WERI-Rb-1 (cell line): ENCODE measurements at regions not wholly inside any gene's neighbourhood (a gene's known extent, or its start where the extent isn't known, plus 50 kb on each side); places are given as distances from the start of the nearest gene placed in this dataset.

Source experiments
- DNase-seq: peaks from one replicate; pipeline ENCODE4 v3.0.0-alpha.2; 2020
- H3K27ac ChIP-seq: fragments of 250-450 bp; sonication (Bioruptor Pico); 2 replicates; pipeline ENCODE4 v1.5.1; 2020; ENCODE audit warnings: mild to moderate bottlenecking, moderate library complexity
- H3K27me3 ChIP-seq: fragments of 250-450 bp; sonication (Bioruptor Pico); 2 replicates; pipeline ENCODE4 v1.5.1; 2021; ENCODE audit warnings: mild to moderate bottlenecking, low read depth, moderate library complexity; ENCODE audit not compliant: insufficient read depth, severe bottlenecking
- H3K36me3 ChIP-seq: fragments of 250-450 bp; sonication (Bioruptor Pico); 2 replicates; pipeline ENCODE4 v1.5.1; 2020; ENCODE audit warnings: mild to moderate bottlenecking, moderate library complexity
- H3K4me3 ChIP-seq: 2 replicates; pipeline ENCODE4 v1.5.1; 2011; ENCODE audit warnings: low read depth, mild to moderate bottlenecking, control low read depth, low read length
- H3K9me3 ChIP-seq: fragments of 250-450 bp; sonication (Bioruptor Pico); 2 replicates; pipeline ENCODE4 v1.5.1; 2021; ENCODE audit warnings: mild to moderate bottlenecking, moderate library complexity; ENCODE audit not compliant: severe bottlenecking
- CTCF ChIP-seq: IDR thresholded peaks from 2 replicates; pipeline ENCODE4 v1.5.1; 2011; ENCODE audit warnings: low read depth, mild to moderate bottlenecking, control low read depth, inconsistent platforms, low read length

GRCh38 chr1:217017165-217017564 is 293.9 kb upstream of the ESRRG start:
- no peak for DNase-seq
- TF ChIP-seq CTCF: no peak
- Histone ChIP-seq H3K4me3 (no peak overlapping the region), H3K27me3 (no peaks in the 10 kb centered on the region), H3K36me3 (no peaks in the 10 kb centered on the region), H3K9me3 (no peaks in the 10 kb centered on the region), H3K27ac (no peak overlapping the region)

- H3K27ac ChIP-seq: no peak overlapping the region
- TF ChIP-seq CTCF: no peak
- H3K4me3 ChIP-seq: no peak overlapping the region
- H3K27me3 ChIP-seq: no peaks in the 10 kb centered on the region
- DNase-seq: no peak
- no peaks in the 10 kb centered on the region for H3K9me3 ChIP-seq
- H3K36me3 ChIP-seq: no peaks in the 10 kb centered on the region
Observed at GRCh38 chr1:217014066-217014465, 290.8 kb upstream of the ESRRG start.

GRCh38 chr1:217012659-217013058 is 289.4 kb upstream of the ESRRG start:
- TF ChIP-seq CTCF: no peak
- no peak for DNase-seq
- Histone ChIP-seq H3K4me3 (no peak overlapping the region), H3K27ac (no peak overlapping the region), H3K9me3 (no peaks in the 10 kb centered on the region), H3K27me3 (no peaks in the 10 kb centered on the region), H3K36me3 (no peaks in the 10 kb centered on the region)

- no peak overlapping the region for H3K4me3 ChIP-seq
- TF ChIP-seq CTCF: no peak
- DNase-seq: no peak
- no peaks in the 10 kb centered on the region for H3K27me3 ChIP-seq
- no peak overlapping the region for H3K27ac ChIP-seq
- no peaks in the 10 kb centered on the region for H3K9me3 ChIP-seq
- H3K36me3 ChIP-seq: no peaks in the 10 kb centered on the region
Observed at GRCh38 chr1:217011097-217011496, 287.9 kb upstream of the ESRRG start.

GRCh38 chr1:217010253-217010652 is 287.0 kb upstream of the ESRRG start:
- no peak for TF ChIP-seq CTCF
- H3K27ac ChIP-seq: no peak overlapping the region
- no peaks in the 10 kb centered on the region for H3K9me3 ChIP-seq
- H3K36me3 ChIP-seq: no peaks in the 10 kb centered on the region
- H3K4me3 ChIP-seq: no peak overlapping the region
- H3K27me3 ChIP-seq: no peaks in the 10 kb centered on the region
- no peak for DNase-seq

- Histone ChIP-seq H3K36me3 (no peaks in the 10 kb centered on the region), H3K4me3 (no peak overlapping the region), H3K27ac (no peak overlapping the region), H3K27me3 (no peaks in the 10 kb centered on the region), H3K9me3 (no peaks in the 10 kb centered on the region)
- DNase-seq: no peak
- no peak for TF ChIP-seq CTCF
Observed at GRCh38 chr1:217009376-217009775, 286.1 kb upstream of the ESRRG start.
